ENCODE measurements at regions not wholly inside any gene's neighbourhood (a gene's known extent, or its start where the extent isn't known, plus 50 kb on each side); places are given as distances from the start of the nearest gene placed in this dataset.

DNA sequence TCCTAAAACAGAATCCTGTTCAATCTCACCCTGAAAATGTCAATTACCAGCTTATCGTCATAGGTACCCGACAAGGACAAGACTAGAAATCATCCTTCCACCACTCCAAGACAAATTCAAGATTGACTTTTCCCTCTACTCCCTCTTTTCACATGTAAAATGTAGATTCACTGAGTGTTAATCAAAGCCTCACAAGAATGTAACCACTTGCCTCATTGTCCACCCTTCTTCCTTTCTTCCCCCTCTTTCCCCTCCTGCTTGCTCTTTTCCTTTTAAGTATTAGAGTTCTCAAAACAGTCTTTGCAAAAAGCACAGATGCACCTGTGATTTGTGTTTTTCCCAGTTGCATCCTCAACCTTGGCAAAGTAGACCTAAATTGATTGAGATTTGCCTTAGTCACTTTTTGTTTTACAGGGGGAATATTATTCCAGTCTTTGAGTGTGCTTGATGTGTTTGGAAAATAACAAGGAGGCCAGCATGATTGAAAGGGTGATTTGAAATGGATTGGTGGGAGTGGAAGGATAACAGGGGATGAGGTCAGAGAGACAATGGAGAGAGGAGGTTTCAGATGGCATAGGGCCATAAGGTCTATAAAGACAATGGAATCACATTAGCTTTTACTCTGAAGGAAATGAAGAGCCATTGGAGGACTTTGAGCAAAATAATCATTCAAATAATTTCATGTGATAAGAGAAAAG, 231.3 kb upstream of the TYRP1 start:
- H3K27me3 ChIP-seq (ENCODE audit: insufficient read depth, low read length, poor library complexity) = no peaks in the 10 kb centered on the region
- no peak overlapping the region for H3K4me2 ChIP-seq (ENCODE audit: insufficient read depth, low read length)
- H3K36me3 ChIP-seq (ENCODE audit: insufficient read depth, low read length) = no peaks in the 10 kb centered on the region
- no peaks in the 10 kb centered on the region for H3K79me2 ChIP-seq (ENCODE audit: insufficient read depth, low read length)
- no peaks in the 10 kb centered on the region for H4K20me1 ChIP-seq (ENCODE audit: insufficient read depth, low read length)
- no peaks in the 10 kb centered on the region for H3K9me3 ChIP-seq (ENCODE audit: insufficient read depth, low read length, severe bottlenecking)
- no peak overlapping the region for H3K4me3 ChIP-seq (ENCODE audit: low read depth in 1 of 2, low read length in 2 of 2)
- DNase-seq (no peak), ATAC-seq (ENCODE audit: insufficient read depth, low read depth) (no peak)
- no peaks in the 10 kb centered on the region for H3K4me1 ChIP-seq (ENCODE audit: insufficient read depth, low read length)
- no peak overlapping the region for H3K9ac ChIP-seq (ENCODE audit: low read depth, low read length)
- H2AFZ ChIP-seq (ENCODE audit: low read depth, low read length) = no peak overlapping the region
- TF ChIP-seq CTCF (IDR thresholded peaks at IDR 0.05; ENCODE audit: borderline replicate concordance, extremely low read depth, low read length, poor library complexity, severe bottlenecking) = no peak
- TF ChIP-seq EZH2 (IDR thresholded peaks at IDR 0.05; ENCODE audit: borderline replicate concordance, low read depth, low read length, severe bottlenecking) = no peak
- H3K27ac ChIP-seq (ENCODE audit: low read length) = no peak overlapping the region

DNA sequence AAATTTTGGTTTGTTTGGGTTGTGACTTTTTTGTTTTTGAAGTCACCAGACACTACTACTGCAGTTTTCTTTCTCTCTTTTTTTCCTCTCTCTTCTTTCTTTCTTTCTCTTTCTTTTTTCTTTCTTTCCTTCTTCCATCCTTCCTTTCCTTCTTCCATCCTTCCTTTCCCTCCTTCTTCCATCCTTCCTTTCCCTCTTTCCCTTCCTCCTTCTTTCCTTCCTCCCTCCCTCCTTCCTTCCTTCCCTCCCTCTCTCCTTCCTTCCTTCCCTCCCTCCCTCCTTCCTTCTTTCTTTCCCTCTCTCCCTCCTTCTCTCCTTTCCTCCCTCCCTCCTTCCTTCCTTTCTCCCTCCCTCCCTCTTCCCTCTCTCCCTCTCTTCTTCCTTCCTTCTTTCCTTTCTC, 230.3 kb upstream of the TYRP1 start:
- Histone ChIP-seq H3K4me3 (ENCODE audit: low read depth in 1 of 2, low read length in 2 of 2) (no peak overlapping the region), H3K4me1 (ENCODE audit: insufficient read depth, low read length) (no peaks in the 10 kb centered on the region), H2AFZ (ENCODE audit: low read depth, low read length) (no peak overlapping the region), H3K4me2 (ENCODE audit: insufficient read depth, low read length) (no peak overlapping the region), H4K20me1 (ENCODE audit: insufficient read depth, low read length) (no peaks in the 10 kb centered on the region), H3K79me2 (ENCODE audit: insufficient read depth, low read length) (no peaks in the 10 kb centered on the region), H3K9me3 (ENCODE audit: insufficient read depth, low read length, severe bottlenecking) (no peaks in the 10 kb centered on the region), H3K9ac (ENCODE audit: low read depth, low read length) (no peak overlapping the region), H3K36me3 (ENCODE audit: insufficient read depth, low read length) (no peaks in the 10 kb centered on the region), H3K27me3 (ENCODE audit: insufficient read depth, low read length, poor library complexity) (no peaks in the 10 kb centered on the region), H3K27ac (ENCODE audit: low read length) (no peak overlapping the region)
- no peak for ATAC-seq (ENCODE audit: insufficient read depth, low read depth)
- TF ChIP-seq EZH2 (IDR thresholded peaks at IDR 0.05; ENCODE audit: borderline replicate concordance, low read depth, low read length, severe bottlenecking) = no peak
- TF ChIP-seq CTCF (IDR thresholded peaks at IDR 0.05; ENCODE audit: borderline replicate concordance, extremely low read depth, low read length, poor library complexity, severe bottlenecking) = no peak
- DNase-seq = no peak

GRCh38 chr9:12463641-12464040, 229.5 kb upstream of the TYRP1 start:
- H3K4me2 ChIP-seq (ENCODE audit: insufficient read depth, low read length) = no peak overlapping the region
- H3K4me1 ChIP-seq (ENCODE audit: insufficient read depth, low read length) = no peaks in the 10 kb centered on the region
- H2AFZ ChIP-seq (ENCODE audit: low read depth, low read length) = no peak overlapping the region
- no peaks in the 10 kb centered on the region for H3K36me3 ChIP-seq (ENCODE audit: insufficient read depth, low read length)
- ATAC-seq (ENCODE audit: insufficient read depth, low read depth) (no peak), DNase-seq (no peak)
- no peak for TF ChIP-seq CTCF (IDR thresholded peaks at IDR 0.05; ENCODE audit: borderline replicate concordance, extremely low read depth, low read length, poor library complexity, severe bottlenecking)
- no peak for TF ChIP-seq EZH2 (IDR thresholded peaks at IDR 0.05; ENCODE audit: borderline replicate concordance, low read depth, low read length, severe bottlenecking)
- no peaks in the 10 kb centered on the region for H3K79me2 ChIP-seq (ENCODE audit: insufficient read depth, low read length)
- no peaks in the 10 kb centered on the region for H3K27me3 ChIP-seq (ENCODE audit: insufficient read depth, low read length, poor library complexity)
- H3K4me3 ChIP-seq (ENCODE audit: low read depth in 1 of 2, low read length in 2 of 2) = no peak overlapping the region
- H4K20me1 ChIP-seq (ENCODE audit: insufficient read depth, low read length) = no peaks in the 10 kb centered on the region
- H3K9me3 ChIP-seq (ENCODE audit: insufficient read depth, low read length, severe bottlenecking) = no peaks in the 10 kb centered on the region
- H3K9ac ChIP-seq (ENCODE audit: low read depth, low read length) = no peak overlapping the region
- no peak overlapping the region for H3K27ac ChIP-seq (ENCODE audit: low read length)
